ENCODE measurements at regions not wholly inside any gene's neighbourhood (a gene's known extent, or its start where the extent isn't known, plus 50 kb on each side); places are given as distances from the start of the nearest gene placed in this dataset.

GRCh38 chr9:80866576-80867227 lies 822.6 kb downstream of the TLE1 start:
- Histone ChIP-seq H3K36me3 (ENCODE audit: low read depth) (no peaks in the 10 kb centered on the region), H3F3A (ENCODE audit: insufficient read depth, low read depth) (no peaks in the 10 kb centered on the region), H3K79me2 (ENCODE audit: low read depth) (no peaks in the 10 kb centered on the region), H3K4me3 (no peak overlapping the region), H3K4me1 (replicated peaks; ENCODE audit: insufficient read depth) (0 out of 2 replicates have a peak, but pooled peaks cover 3% of the 10 kb centered on the region), H4K20me1 (ENCODE audit: insufficient read depth) (no peaks in the 10 kb centered on the region), H3K9me2 (ENCODE audit: insufficient read depth) (no peaks in the 10 kb centered on the region), H3K27ac (no peak overlapping the region), H3K4me2 (no peak overlapping the region), H3K27me3 (ENCODE audit: insufficient read depth, low read depth) (no peaks in the 10 kb centered on the region), H3K9me3 (ENCODE audit: insufficient read depth, low read depth) (no peaks in the 10 kb centered on the region), H2AFZ (peak overlapping the region; percentile 34; the same call in 1 of the 2 replicates)
- ChIA-PET POLR2A (ENCODE audit: unreplicated experiment) (no interaction called here), CTCF (no interaction called here)
- intact Hi-C loops (cut with micrococcal nuclease; ENCODE audit: unreplicated experiment): no loop called here
- no TSS peak for BruUV-seq (replicated peaks)
- no peak for TF ChIP-seq CTCF (conservative IDR thresholded peaks at IDR 0.05)
- TF ChIP-seq EZH2 (IDR thresholded peaks at IDR 0.05; ENCODE audit: low read depth): no peak
- DNase-seq: no peak

- H3K79me2 ChIP-seq (ENCODE audit: low read depth): no peaks in the 10 kb centered on the region
- ChIA-PET POLR2A (ENCODE audit: unreplicated experiment) (no interaction called here), CTCF (no interaction called here)
- H3K4me3 ChIP-seq: no peak overlapping the region
- no peaks in the 10 kb centered on the region for H4K20me1 ChIP-seq (ENCODE audit: insufficient read depth)
- no peaks in the 10 kb centered on the region for H3K9me3 ChIP-seq (ENCODE audit: insufficient read depth, low read depth)
- peak overlapping the region; percentile 34; the same call in 1 of the 2 replicates for H2AFZ ChIP-seq
- TF ChIP-seq EZH2 (IDR thresholded peaks at IDR 0.05; ENCODE audit: low read depth) (no peak), CTCF (conservative IDR thresholded peaks at IDR 0.05) (no peak)
- intact Hi-C loops (cut with micrococcal nuclease; ENCODE audit: unreplicated experiment): no loop called here
- BruUV-seq (replicated peaks): no TSS peak
- no peaks in the 10 kb centered on the region for H3K9me2 ChIP-seq (ENCODE audit: insufficient read depth)
- H3K27me3 ChIP-seq (ENCODE audit: insufficient read depth, low read depth): no peaks in the 10 kb centered on the region
- no peaks in the 10 kb centered on the region for H3F3A ChIP-seq (ENCODE audit: insufficient read depth, low read depth)
- 0 out of 2 replicates have a peak, but pooled peaks cover 3% of the 10 kb centered on the region for H3K4me1 ChIP-seq (replicated peaks; ENCODE audit: insufficient read depth)
- H3K36me3 ChIP-seq (ENCODE audit: low read depth): no peaks in the 10 kb centered on the region
- DNase-seq: no peak
- no peak overlapping the region for H3K27ac ChIP-seq
- H3K4me2 ChIP-seq: no peak overlapping the region
Measured at GRCh38 chr9:80866121-80866520, 823.2 kb downstream of the TLE1 start.

GRCh38 chr9:80843028-80843427 lies 846.3 kb downstream of the TLE1 start:
- no peaks in the 10 kb centered on the region for H3F3A ChIP-seq (ENCODE audit: insufficient read depth, low read depth)
- intact Hi-C loops (cut with micrococcal nuclease; ENCODE audit: unreplicated experiment): no loop called here
- H2AFZ ChIP-seq: no peak overlapping the region
- CTCF ChIA-PET: interaction anchor here (0.6 kb wide), 1 partner anchor 202 kb away, joined by 6 read pairs; no protein-coding TSS in a partner anchor
- H3K27ac ChIP-seq: no peak overlapping the region
- POLR2A ChIA-PET (ENCODE audit: unreplicated experiment): no interaction called here
- no peaks in the 10 kb centered on the region for H3K36me3 ChIP-seq (ENCODE audit: low read depth)
- BruUV-seq (replicated peaks): no TSS peak
- no peaks in the 10 kb centered on the region for H3K9me3 ChIP-seq (ENCODE audit: insufficient read depth, low read depth)
- no peaks in the 10 kb centered on the region for H3K79me2 ChIP-seq (ENCODE audit: low read depth)
- H3K4me1 ChIP-seq (replicated peaks; ENCODE audit: insufficient read depth): no peaks in the 10 kb centered on the region
- no peaks in the 10 kb centered on the region for H3K27me3 ChIP-seq (ENCODE audit: insufficient read depth, low read depth)
- H4K20me1 ChIP-seq (ENCODE audit: insufficient read depth): no peaks in the 10 kb centered on the region
- H3K9me2 ChIP-seq (ENCODE audit: insufficient read depth): no peaks in the 10 kb centered on the region
- TF ChIP-seq CTCF (conservative IDR thresholded peaks at IDR 0.05): no peak
- no peak for TF ChIP-seq EZH2 (IDR thresholded peaks at IDR 0.05; ENCODE audit: low read depth)
- no peak overlapping the region for H3K4me3 ChIP-seq
- no peak overlapping the region for H3K4me2 ChIP-seq
- DNase-seq: no peak
